ENCODE measurements at regions not wholly inside any gene's neighbourhood (a gene's known extent, or its start where the extent isn't known, plus 50 kb on each side); places are given as distances from the start of the nearest gene placed in this dataset.

- no peak for TF ChIP-seq POLR2A (IDR thresholded peaks at IDR 0.05)
- TF ChIP-seq, protein P1, sequence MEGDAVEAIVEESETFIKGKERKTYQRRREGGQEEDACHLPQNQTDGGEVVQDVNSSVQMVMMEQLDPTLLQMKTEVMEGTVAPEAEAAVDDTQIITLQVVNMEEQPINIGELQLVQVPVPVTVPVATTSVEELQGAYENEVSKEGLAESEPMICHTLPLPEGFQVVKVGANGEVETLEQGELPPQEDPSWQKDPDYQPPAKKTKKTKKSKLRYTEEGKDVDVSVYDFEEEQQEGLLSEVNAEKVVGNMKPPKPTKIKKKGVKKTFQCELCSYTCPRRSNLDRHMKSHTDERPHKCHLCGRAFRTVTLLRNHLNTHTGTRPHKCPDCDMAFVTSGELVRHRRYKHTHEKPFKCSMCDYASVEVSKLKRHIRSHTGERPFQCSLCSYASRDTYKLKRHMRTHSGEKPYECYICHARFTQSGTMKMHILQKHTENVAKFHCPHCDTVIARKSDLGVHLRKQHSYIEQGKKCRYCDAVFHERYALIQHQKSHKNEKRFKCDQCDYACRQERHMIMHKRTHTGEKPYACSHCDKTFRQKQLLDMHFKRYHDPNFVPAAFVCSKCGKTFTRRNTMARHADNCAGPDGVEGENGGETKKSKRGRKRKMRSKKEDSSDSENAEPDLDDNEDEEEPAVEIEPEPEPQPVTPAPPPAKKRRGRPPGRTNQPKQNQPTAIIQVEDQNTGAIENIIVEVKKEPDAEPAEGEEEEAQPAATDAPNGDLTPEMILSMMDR (IDR thresholded peaks at IDR 0.05), result no peak
Measured at GRCh38 chr6:94099072-94099471, 679.7 kb upstream of the EPHA7 start.
